Cardiac muscle cell (in vitro differentiated cells and primary cell): ENCODE measurements at regions not wholly inside any gene's neighbourhood (a gene's known extent, or its start where the extent isn't known, plus 50 kb on each side); places are given as distances from the start of the nearest gene placed in this dataset.

Experiments
- DNase-seq, 2 donors: peaks; one replicate each; pipeline versions ENCODE4 v3.0.0 to v3.0.0-alpha.2; 2010 to 2017; ENCODE audit warnings: low read depth in 1 of 2, low spot score in 1 of 2
- H3K27ac ChIP-seq: fragments of 200-600 bp; sonication (generic); 2 replicates; pipeline ENCODE4 v1.5.1; 2016
- H3K27me3 ChIP-seq: fragments of 200-600 bp; sonication (generic); 2 replicates; pipeline ENCODE4 v1.6.0; 2016; ENCODE audit warnings: control low read depth
- H3K36me3 ChIP-seq: fragments of 200-600 bp; sonication (generic); 2 replicates; pipeline ENCODE4 v1.5.1; 2016; ENCODE audit warnings: control low read depth
- H3K4me1 ChIP-seq: fragments of 200-600 bp; sonication (generic); 2 replicates; pipeline ENCODE4 v1.8.1; 2017; ENCODE audit warnings: low read depth, mild to moderate bottlenecking, mixed run types
- H3K4me3 ChIP-seq: fragments of 200-600 bp; sonication (generic); 2 replicates; pipeline ENCODE4 v1.5.1; 2016; ENCODE audit warnings: mild to moderate bottlenecking
- H3K9me3 ChIP-seq: fragments of 200-600 bp; sonication (generic); 2 replicates; pipeline ENCODE4 v1.5.1; 2017; ENCODE audit warnings: low read depth, mild to moderate bottlenecking, control low read depth
- TF ChIP-seq, protein P1 (sequence below): IDR thresholded peaks from 2 replicates; pipeline ENCODE4 v1.5.1; 2012; ENCODE audit warnings: low read depth, mild to moderate bottlenecking, low read length

DNA sequence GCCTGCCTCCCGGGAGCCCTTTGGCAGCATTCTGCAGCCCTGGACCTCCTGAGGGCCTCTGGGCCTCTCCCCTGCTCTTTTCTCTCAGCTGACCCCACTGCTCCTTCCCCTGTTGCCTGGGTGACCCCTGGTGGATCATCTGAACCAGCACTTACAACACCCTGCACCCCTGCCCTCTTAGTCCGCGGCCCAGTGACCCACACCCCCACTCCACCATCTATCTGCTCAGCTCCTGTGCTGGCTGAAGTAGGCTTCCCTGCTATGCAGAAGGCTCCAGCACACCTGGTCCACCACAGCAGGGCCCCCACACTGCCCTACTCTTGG lies 74.0 kb downstream of the DMRTA2 start:
- Histone ChIP-seq H3K9me3 (no peaks in the 10 kb centered on the region), H3K27me3 (no peaks in the 10 kb centered on the region), H3K4me3 (no peak overlapping the region), H3K27ac (no peak overlapping the region), H3K4me1 (no peaks in the 10 kb centered on the region), H3K36me3 (no peaks in the 10 kb centered on the region)
- DNase-seq, result no peak
- TF ChIP-seq, protein P1, sequence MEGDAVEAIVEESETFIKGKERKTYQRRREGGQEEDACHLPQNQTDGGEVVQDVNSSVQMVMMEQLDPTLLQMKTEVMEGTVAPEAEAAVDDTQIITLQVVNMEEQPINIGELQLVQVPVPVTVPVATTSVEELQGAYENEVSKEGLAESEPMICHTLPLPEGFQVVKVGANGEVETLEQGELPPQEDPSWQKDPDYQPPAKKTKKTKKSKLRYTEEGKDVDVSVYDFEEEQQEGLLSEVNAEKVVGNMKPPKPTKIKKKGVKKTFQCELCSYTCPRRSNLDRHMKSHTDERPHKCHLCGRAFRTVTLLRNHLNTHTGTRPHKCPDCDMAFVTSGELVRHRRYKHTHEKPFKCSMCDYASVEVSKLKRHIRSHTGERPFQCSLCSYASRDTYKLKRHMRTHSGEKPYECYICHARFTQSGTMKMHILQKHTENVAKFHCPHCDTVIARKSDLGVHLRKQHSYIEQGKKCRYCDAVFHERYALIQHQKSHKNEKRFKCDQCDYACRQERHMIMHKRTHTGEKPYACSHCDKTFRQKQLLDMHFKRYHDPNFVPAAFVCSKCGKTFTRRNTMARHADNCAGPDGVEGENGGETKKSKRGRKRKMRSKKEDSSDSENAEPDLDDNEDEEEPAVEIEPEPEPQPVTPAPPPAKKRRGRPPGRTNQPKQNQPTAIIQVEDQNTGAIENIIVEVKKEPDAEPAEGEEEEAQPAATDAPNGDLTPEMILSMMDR, result no peak

DNA sequence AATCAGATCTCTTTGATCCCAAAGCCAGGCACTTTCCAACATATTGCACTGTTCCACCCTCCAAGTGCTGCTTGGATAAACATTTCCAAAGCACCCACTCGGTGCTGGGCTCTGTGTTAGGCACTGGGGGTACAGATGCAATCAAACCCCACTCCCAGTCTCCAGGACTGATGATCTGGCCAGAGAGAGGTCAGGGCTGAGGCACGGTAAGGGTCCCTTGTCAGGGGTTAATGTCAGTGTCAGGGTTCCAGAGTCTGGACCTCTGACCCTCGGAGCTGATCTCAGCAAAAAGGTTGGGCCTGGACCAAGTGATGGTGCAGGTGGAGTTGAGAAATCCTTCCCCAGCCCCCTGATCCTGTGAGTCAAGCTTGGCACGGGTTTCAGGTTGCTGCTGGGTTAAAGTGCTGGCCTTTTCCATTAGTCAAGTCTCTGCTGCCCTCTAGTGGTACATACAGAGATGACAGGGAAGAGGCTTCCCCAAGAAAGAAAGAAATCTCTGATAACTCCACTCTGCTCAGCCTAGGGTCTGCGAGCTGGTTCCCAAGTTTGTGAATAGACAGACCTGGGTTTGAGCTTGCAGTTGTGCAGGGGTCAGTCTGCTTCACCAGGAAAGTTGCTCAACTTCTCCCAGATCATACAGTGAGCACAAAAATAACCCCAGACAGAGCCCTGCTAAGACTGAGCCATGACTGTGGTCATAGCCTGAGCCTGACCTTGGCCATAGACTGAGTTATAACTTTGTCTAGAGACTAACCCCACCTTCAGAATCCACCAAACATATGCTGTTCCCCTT lies 74.6 kb downstream of the DMRTA2 start:
- TF ChIP-seq, protein P1, result peak; percentile 90
- no peaks in the 10 kb centered on the region for H3K36me3 ChIP-seq

DNA sequence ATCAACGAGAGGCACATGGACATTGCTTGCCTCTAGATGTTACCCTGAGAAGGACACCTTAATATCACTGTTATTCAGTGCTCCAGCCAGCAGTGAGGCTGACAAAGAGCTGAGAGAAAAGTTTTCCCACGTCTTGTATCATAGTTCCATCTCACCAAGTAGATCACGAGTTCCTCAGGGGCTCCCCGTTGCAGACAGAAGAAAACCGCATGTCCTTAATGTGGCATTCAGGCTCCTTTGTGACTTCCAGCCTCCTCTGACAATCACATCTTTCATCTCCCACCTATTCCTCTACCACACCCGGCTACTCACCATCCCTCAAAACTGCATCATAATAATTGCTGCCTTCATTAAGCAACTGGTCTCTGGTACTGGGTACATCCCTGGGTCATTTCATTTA lies 75.3 kb downstream of the DMRTA2 start:
- H3K4me1 ChIP-seq, result peaks cover 8% of the 10 kb centered on the region
- H3K27me3 ChIP-seq, result no peaks in the 10 kb centered on the region
- H3K27ac ChIP-seq, result no peak overlapping the region
- H3K36me3 ChIP-seq, result no peaks in the 10 kb centered on the region
- DNase-seq, result no peak
- no peak overlapping the region for H3K4me3 ChIP-seq
- TF ChIP-seq, protein P1, result no peak
- no peaks in the 10 kb centered on the region for H3K9me3 ChIP-seq

More for the DNA sequence above, 74.6 kb downstream of the DMRTA2 start:
- Histone ChIP-seq H3K9me3 (no peaks in the 10 kb centered on the region), H3K4me1 (peaks cover 2% of the 10 kb centered on the region), H3K27ac (no peak overlapping the region), H3K4me3 (no peak overlapping the region), H3K27me3 (no peaks in the 10 kb centered on the region)
- DNase-seq, result peak; percentile 84 to 85

DNA sequence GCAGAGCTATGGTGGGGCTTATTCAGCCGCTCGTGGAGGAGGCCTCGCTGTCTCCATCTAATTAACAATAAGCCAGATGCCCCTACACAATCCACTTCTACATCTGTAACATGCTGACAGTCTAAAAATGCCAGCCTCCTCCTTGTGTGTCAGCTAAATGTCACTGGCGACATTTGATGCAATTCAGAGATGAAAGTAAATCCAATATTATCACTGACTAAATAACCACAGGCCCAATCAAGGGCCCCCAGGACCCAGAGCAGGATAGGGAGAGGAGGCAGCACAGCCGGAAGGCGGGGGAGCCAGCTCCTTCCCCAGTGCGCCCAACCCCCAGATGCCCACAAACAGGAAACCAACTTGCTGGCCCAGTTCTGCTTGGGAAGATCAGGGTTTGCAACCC lies 76.6 kb downstream of the DMRTA2 start:
- peaks cover 12% of the 10 kb centered on the region for H3K4me1 ChIP-seq
- no peaks in the 10 kb centered on the region for H3K36me3 ChIP-seq
- H3K9me3 ChIP-seq, result no peaks in the 10 kb centered on the region
- DNase-seq, result no peak
- H3K4me3 ChIP-seq, result no peak overlapping the region
- TF ChIP-seq, protein P1, result no peak
- no peak overlapping the region for H3K27ac ChIP-seq
- no peaks in the 10 kb centered on the region for H3K27me3 ChIP-seq

DNA sequence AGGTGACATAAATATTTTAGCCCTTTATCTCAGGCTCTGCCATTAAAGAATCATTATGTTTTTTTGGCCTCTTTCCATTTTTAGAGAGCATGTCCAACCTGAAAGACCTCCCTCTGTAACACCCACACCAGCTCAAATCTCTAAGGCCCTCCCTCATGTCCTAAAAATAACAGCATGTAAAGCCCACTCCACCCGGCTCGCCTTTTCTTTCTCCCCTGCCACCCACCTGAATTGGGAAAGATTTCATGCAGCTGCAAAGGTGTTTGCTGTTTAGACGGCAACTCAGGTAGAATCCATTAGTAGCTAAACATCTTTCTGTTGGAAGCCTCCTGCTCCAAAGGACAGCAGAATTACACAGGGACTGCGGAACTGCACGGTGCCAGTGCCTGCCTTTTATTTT lies 79.9 kb downstream of the DMRTA2 start:
- no peak overlapping the region for H3K4me3 ChIP-seq
- H3K27ac ChIP-seq, result no peak overlapping the region
- TF ChIP-seq, protein P1, result no peak
- DNase-seq, result no peak
- H3K9me3 ChIP-seq, result no peaks in the 10 kb centered on the region
- peaks cover 12% of the 10 kb centered on the region for H3K4me1 ChIP-seq
- H3K36me3 ChIP-seq, result no peaks in the 10 kb centered on the region
- no peaks in the 10 kb centered on the region for H3K27me3 ChIP-seq
